ENCODE measurements at regions not wholly inside any gene's neighbourhood (a gene's known extent, or its start where the extent isn't known, plus 50 kb on each side); places are given as distances from the start of the nearest gene placed in this dataset.

GRCh38 chr13:85671336-85671735 lies 127.9 kb downstream of the SLITRK6 start:
- no peak for TF ChIP-seq CTCF (IDR thresholded peaks at IDR 0.05)
- TF ChIP-seq POLR2A (IDR thresholded peaks at IDR 0.05), result no peak
- no peak for TF ChIP-seq POLR2AphosphoS5 (IDR thresholded peaks at IDR 0.05)
- TF ChIP-seq EP300 (IDR thresholded peaks at IDR 0.05), result no peak
